Thyroid gland (tissue), 4 donors: ENCODE measurements at regions not wholly inside any gene's neighbourhood (a gene's known extent, or its start where the extent isn't known, plus 50 kb on each side); places are given as distances from the start of the nearest gene placed in this dataset.

Source experiments
- DNase-seq, 2 donors: peaks; one replicate each; pipeline ENCODE4 v3.0.0-alpha.2; 2019
- H3K27ac ChIP-seq, 3 donors: fragments of 200-600 bp; sonication (generic); 1 replicate in 2 of 3; 2 replicates in 1 of 3; pipeline ENCODE4 v1.5.1; 2016 to 2019; ENCODE audit warnings: mild to moderate bottlenecking in 1 of 3, moderate library complexity in 1 of 3
- H3K27me3 ChIP-seq: fragments of 200-600 bp; sonication (generic); one replicate; pipeline ENCODE4 v1.5.1; 2019
- H3K36me3 ChIP-seq, 2 donors: fragments of 200-600 bp; sonication (generic); one replicate each; pipeline ENCODE4 v1.5.1; 2016 to 2019
- H3K4me1 ChIP-seq, 2 donors: fragments of 200-600 bp; sonication (generic); one replicate each; pipeline ENCODE4 v1.5.1; 2017 to 2019
- H3K4me3 ChIP-seq, 3 donors: fragments of 200-600 bp; sonication (generic); replicated peaks in 1 of 3; 1 replicate in 2 of 3; 2 replicates in 1 of 3; pipeline ENCODE4 v1.5.1; 2016; ENCODE audit warnings: mild to moderate bottlenecking in 1 of 3
- H3K9me3 ChIP-seq: fragments of 200-600 bp; sonication (generic); one replicate; pipeline ENCODE4 v1.5.1; 2017
- CTCF ChIP-seq, 6 experiments: fragments of 200-600 bp in 3 of 6; fragments of 450-650 bp in 3 of 6; sonication (generic) in 3 of 6; IDR thresholded peaks; one replicate each; pipeline ENCODE4 v1.5.1; 2016 to 2019; ENCODE audit warnings: antibody characterized with exemption in 6 of 6, mild to moderate bottlenecking in 2 of 6, inconsistent platforms in 1 of 6, moderate library complexity in 1 of 6
- POLR2A ChIP-seq, 2 donors: fragments of 450-650 bp; IDR thresholded peaks; one replicate each; pipeline ENCODE4 v1.6.1; 2017; ENCODE audit warnings: antibody characterized with exemption in 2 of 2, mild to moderate bottlenecking in 2 of 2, moderate library complexity in 1 of 2
- WGBS, 2 donors: methylation state at CpG; one replicate each; pipeline ENCODE4 v1.1.5; 2017; 5-methylcytosine and 5-hydroxymethylcytosine counted together
- intact Hi-C: fragments of 100-400 bp; cut with DNase I; formaldehyde crosslinking; loops from one replicate; pipeline ENCODE4 v1.15.1; 2023

GRCh38 chr1:219331424-219331823 lies 157.7 kb downstream of the LYPLAL1 start:
- H3K9me3 ChIP-seq: no peaks in the 10 kb centered on the region
- no peak for DNase-seq
- no peak overlapping the region for H3K27ac ChIP-seq
- intact Hi-C loops: no loop called here
- H3K27me3 ChIP-seq: no peaks in the 10 kb centered on the region
- 79 to 84% methylated on average over 5 of the region's 5 CpGs for WGBS, 2 donors
- H3K4me3 ChIP-seq: no peak overlapping the region
- TF ChIP-seq POLR2A (IDR thresholded peaks at IDR 0.05) (no peak), CTCF (IDR thresholded peaks at IDR 0.05) (no peak)
- no peaks in the 10 kb centered on the region for H3K36me3 ChIP-seq
- H3K4me1 ChIP-seq: no peaks in the 10 kb centered on the region

- Histone ChIP-seq H3K36me3 (no peaks in the 10 kb centered on the region), H3K4me1 (no peaks in the 10 kb centered on the region), H3K27ac (no peak overlapping the region), H3K9me3 (no peaks in the 10 kb centered on the region), H3K27me3 (no peaks in the 10 kb centered on the region), H3K4me3 (no peak overlapping the region)
- DNase-seq: no peak
- intact Hi-C loops: no loop called here
- 49 to 65% methylated on average over 2 of the region's 2 CpGs for WGBS, 2 donors
- TF ChIP-seq CTCF (IDR thresholded peaks at IDR 0.05) (no peak), POLR2A (IDR thresholded peaks at IDR 0.05) (no peak)
These were observed 157.0 kb downstream of the LYPLAL1 start for GRCh38 chr1:219330669-219331068.

GRCh38 chr1:219330001-219330400 lies 156.3 kb downstream of the LYPLAL1 start:
- Histone ChIP-seq H3K27me3 (no peaks in the 10 kb centered on the region), H3K4me1 (no peaks in the 10 kb centered on the region), H3K27ac (no peak overlapping the region), H3K9me3 (no peaks in the 10 kb centered on the region), H3K4me3 (no peak overlapping the region), H3K36me3 (no peaks in the 10 kb centered on the region)
- DNase-seq: no peak
- intact Hi-C loops: no loop called here
- TF ChIP-seq CTCF (IDR thresholded peaks at IDR 0.05) (no peak), POLR2A (IDR thresholded peaks at IDR 0.05) (no peak)

GRCh38 chr1:219329578-219329977 lies 155.9 kb downstream of the LYPLAL1 start:
- Histone ChIP-seq H3K4me3 (no peak overlapping the region), H3K9me3 (no peaks in the 10 kb centered on the region), H3K27me3 (no peaks in the 10 kb centered on the region), H3K27ac (no peak overlapping the region), H3K4me1 (no peaks in the 10 kb centered on the region), H3K36me3 (no peaks in the 10 kb centered on the region)
- TF ChIP-seq CTCF (IDR thresholded peaks at IDR 0.05): no peak
- TF ChIP-seq POLR2A (IDR thresholded peaks at IDR 0.05): no peak
- 74 to 86% methylated on average over 4 of the region's 4 CpGs for WGBS, 2 donors
- intact Hi-C loops: no loop called here
- DNase-seq: no peak

GRCh38 chr1:219326843-219327242 lies 153.2 kb downstream of the LYPLAL1 start:
- no peak for TF ChIP-seq CTCF (IDR thresholded peaks at IDR 0.05)
- TF ChIP-seq POLR2A (IDR thresholded peaks at IDR 0.05): no peak
- Histone ChIP-seq H3K27ac (no peak overlapping the region), H3K27me3 (no peaks in the 10 kb centered on the region), H3K36me3 (no peaks in the 10 kb centered on the region), H3K4me3 (no peak overlapping the region), H3K4me1 (no peaks in the 10 kb centered on the region), H3K9me3 (no peaks in the 10 kb centered on the region)
- DNase-seq: no peak
- WGBS, 2 donors: 92 to 94% methylated on average over 9 of the region's 9 CpGs
- intact Hi-C loops: no loop called here
